SK-N-SH treated with all-trans-retinoic acid at 6 μM for 48 hours (cell line): ENCODE measurements at regions not wholly inside any gene's neighbourhood (a gene's known extent, or its start where the extent isn't known, plus 50 kb on each side); places are given as distances from the start of the nearest gene placed in this dataset.

ENCODE experiments used
- ATAC-seq: fragments of 200-7000 bp; cut with Tn5 transposase; 3 replicates; pipeline ENCODE4 v1.9.1; 2020; ENCODE audit warnings: mild to moderate bottlenecking, moderate library complexity
- ARNTL ChIP-seq: fragments of 450-650 bp; formaldehyde crosslinking; IDR thresholded peaks from 2 replicates; pipeline ENCODE4 v1.5.0; 2020; ENCODE audit warnings: low read depth, mild to moderate bottlenecking, moderate library complexity, borderline replicate concordance
- BACH2 ChIP-seq: fragments of 250-450 bp; sonication (Bioruptor Pico); IDR thresholded peaks from 2 replicates; pipeline ENCODE4 v1.9.0; 2021; ENCODE audit warnings: mild to moderate bottlenecking, borderline replicate concordance
- CSDC2 ChIP-seq: fragments of 250-450 bp; sonication (Bioruptor Pico); IDR thresholded peaks from 2 replicates; pipeline ENCODE4 v1.5.0; 2020; ENCODE audit warnings: mild to moderate bottlenecking, moderate library complexity
- ESRRG ChIP-seq: fragments of 250-450 bp; sonication (Bioruptor Pico); IDR thresholded peaks from 2 replicates; pipeline ENCODE4 v1.6.1; 2021; ENCODE audit warnings: mild to moderate bottlenecking
- ISL1 ChIP-seq: fragments of 250-450 bp; sonication (Bioruptor Pico); IDR thresholded peaks from 2 replicates; pipeline ENCODE4 v2.1.2; 2022; ENCODE audit warnings: mild to moderate bottlenecking, moderate library complexity
- OSR1 ChIP-seq: fragments of 250-450 bp; sonication (Bioruptor Pico); IDR thresholded peaks from 2 replicates; pipeline ENCODE4 v1.8.0; 2022; ENCODE audit warnings: moderate library complexity, mild to moderate bottlenecking, inconsistent platforms
- RARB ChIP-seq: fragments of 250-450 bp; sonication (Bioruptor Pico); IDR thresholded peaks from 2 replicates; pipeline ENCODE4 v1.8.0; 2021; ENCODE audit warnings: mild to moderate bottlenecking, moderate library complexity
- SNAI2 ChIP-seq: fragments of 250-450 bp; sonication (Bioruptor Pico); IDR thresholded peaks from 2 replicates; pipeline ENCODE4 v1.5.0; 2020; ENCODE audit warnings: mild to moderate bottlenecking, moderate library complexity
- TOX ChIP-seq: fragments of 250-450 bp; sonication (Bioruptor Pico); IDR thresholded peaks from 2 replicates; pipeline ENCODE4 v1.8.0; 2021; ENCODE audit warnings: mild to moderate bottlenecking, moderate library complexity, borderline replicate concordance
- ZC3H10 ChIP-seq: fragments of 250-450 bp; sonication (Bioruptor Pico); IDR thresholded peaks from 2 replicates; pipeline ENCODE4 v1.5.1; 2021; ENCODE audit warnings: mild to moderate bottlenecking, moderate library complexity
- ZFP3 ChIP-seq: fragments of 250-450 bp; sonication (Bioruptor Pico); IDR thresholded peaks from 2 replicates; pipeline ENCODE4 v1.5.0; 2020; ENCODE audit warnings: mild to moderate bottlenecking, moderate library complexity
- ZFP30 ChIP-seq: fragments of 450-650 bp; formaldehyde crosslinking; IDR thresholded peaks from 2 replicates; pipeline ENCODE4 v1.5.0; 2022; ENCODE audit warnings: mild to moderate bottlenecking, moderate library complexity
- ZNF565 ChIP-seq: fragments of 450-650 bp; formaldehyde crosslinking; conservative IDR thresholded peaks from 2 replicates; pipeline ENCODE4 v1.5.0; 2020; ENCODE audit warnings: low read depth, mild to moderate bottlenecking, moderate library complexity
- ZNF70 ChIP-seq: fragments of 450-650 bp; formaldehyde crosslinking; IDR thresholded peaks from 2 replicates; pipeline ENCODE4 v1.5.0; 2020; ENCODE audit warnings: mild to moderate bottlenecking, moderate library complexity
- ZNF8 ChIP-seq: fragments of 450-650 bp; formaldehyde crosslinking; IDR thresholded peaks from 2 replicates; pipeline ENCODE4 v1.5.0; 2020; ENCODE audit warnings: mild to moderate bottlenecking, moderate library complexity
- TF ChIP-seq, protein P1 (sequence below): fragments of 250-450 bp; sonication (Bioruptor Pico); IDR thresholded peaks from 2 replicates; pipeline ENCODE4 v1.5.1; 2021; ENCODE audit warnings: mild to moderate bottlenecking, moderate library complexity
- TF ChIP-seq, protein P2 (sequence below): fragments of 250-450 bp; sonication (Bioruptor Pico); IDR thresholded peaks from 2 replicates; pipeline ENCODE4 v1.5.0; 2020; ENCODE audit warnings: mild to moderate bottlenecking, moderate library complexity
- TF ChIP-seq, protein P3 (sequence below): fragments of 250-450 bp; sonication (Bioruptor Pico); IDR thresholded peaks from 2 replicates; pipeline ENCODE4 v1.8.0; 2021; ENCODE audit warnings: low read depth, mild to moderate bottlenecking, moderate library complexity, borderline replicate concordance
- TF ChIP-seq, protein P4 (sequence below): fragments of 250-450 bp; sonication (Bioruptor Pico); IDR thresholded peaks from 2 replicates; pipeline ENCODE4 v1.8.0; 2020; ENCODE audit warnings: mild to moderate bottlenecking, moderate library complexity, borderline replicate concordance
- TF ChIP-seq, protein P5 (sequence below): fragments of 250-450 bp; sonication (Bioruptor Pico); IDR thresholded peaks from 2 replicates; pipeline ENCODE4 v1.5.1; 2020; ENCODE audit warnings: low read depth, mild to moderate bottlenecking, moderate library complexity

DNA sequence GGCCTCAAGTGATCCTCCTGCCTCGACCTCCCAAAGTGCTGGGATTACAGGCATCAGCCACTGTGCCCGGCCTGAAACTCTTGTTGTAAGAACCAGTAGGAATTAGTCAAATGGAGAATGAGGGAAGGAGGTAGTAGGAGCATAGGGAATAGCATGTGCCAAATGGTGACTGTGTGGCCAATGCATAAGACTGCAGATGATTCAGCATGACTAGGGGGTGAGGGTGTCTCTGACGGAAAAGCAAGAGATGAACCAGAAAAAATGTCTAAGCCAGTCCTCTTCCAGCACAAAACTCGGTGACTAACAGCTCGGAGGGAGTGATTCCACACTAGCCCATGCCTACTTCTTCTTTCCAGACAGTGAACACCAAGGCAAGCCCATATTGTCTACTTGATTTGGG, 58.2 kb upstream of the DUSP21 start:
- TF ChIP-seq, protein P1, sequence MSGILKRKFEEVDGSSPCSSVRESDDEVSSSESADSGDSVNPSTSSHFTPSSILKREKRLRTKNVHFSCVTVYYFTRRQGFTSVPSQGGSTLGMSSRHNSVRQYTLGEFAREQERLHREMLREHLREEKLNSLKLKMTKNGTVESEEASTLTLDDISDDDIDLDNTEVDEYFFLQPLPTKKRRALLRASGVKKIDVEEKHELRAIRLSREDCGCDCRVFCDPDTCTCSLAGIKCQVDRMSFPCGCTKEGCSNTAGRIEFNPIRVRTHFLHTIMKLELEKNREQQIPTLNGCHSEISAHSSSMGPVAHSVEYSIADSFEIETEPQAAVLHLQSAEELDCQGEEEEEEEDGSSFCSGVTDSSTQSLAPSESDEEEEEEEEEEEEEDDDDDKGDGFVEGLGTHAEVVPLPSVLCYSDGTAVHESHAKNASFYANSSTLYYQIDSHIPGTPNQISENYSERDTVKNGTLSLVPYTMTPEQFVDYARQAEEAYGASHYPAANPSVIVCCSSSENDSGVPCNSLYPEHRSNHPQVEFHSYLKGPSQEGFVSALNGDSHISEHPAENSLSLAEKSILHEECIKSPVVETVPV (CRISPR knock-in tag), result no peak
- TF ChIP-seq ZNF70 (CRISPR knock-in tag), result no peak
- no peak for TF ChIP-seq ZNF565 (CRISPR knock-in tag)
- TF ChIP-seq ZC3H10 (CRISPR knock-in tag), result no peak
- no peak for TF ChIP-seq ZFP3 (CRISPR knock-in tag)
- TF ChIP-seq ISL1 (CRISPR knock-in tag), result no peak
- TF ChIP-seq, protein P2, sequence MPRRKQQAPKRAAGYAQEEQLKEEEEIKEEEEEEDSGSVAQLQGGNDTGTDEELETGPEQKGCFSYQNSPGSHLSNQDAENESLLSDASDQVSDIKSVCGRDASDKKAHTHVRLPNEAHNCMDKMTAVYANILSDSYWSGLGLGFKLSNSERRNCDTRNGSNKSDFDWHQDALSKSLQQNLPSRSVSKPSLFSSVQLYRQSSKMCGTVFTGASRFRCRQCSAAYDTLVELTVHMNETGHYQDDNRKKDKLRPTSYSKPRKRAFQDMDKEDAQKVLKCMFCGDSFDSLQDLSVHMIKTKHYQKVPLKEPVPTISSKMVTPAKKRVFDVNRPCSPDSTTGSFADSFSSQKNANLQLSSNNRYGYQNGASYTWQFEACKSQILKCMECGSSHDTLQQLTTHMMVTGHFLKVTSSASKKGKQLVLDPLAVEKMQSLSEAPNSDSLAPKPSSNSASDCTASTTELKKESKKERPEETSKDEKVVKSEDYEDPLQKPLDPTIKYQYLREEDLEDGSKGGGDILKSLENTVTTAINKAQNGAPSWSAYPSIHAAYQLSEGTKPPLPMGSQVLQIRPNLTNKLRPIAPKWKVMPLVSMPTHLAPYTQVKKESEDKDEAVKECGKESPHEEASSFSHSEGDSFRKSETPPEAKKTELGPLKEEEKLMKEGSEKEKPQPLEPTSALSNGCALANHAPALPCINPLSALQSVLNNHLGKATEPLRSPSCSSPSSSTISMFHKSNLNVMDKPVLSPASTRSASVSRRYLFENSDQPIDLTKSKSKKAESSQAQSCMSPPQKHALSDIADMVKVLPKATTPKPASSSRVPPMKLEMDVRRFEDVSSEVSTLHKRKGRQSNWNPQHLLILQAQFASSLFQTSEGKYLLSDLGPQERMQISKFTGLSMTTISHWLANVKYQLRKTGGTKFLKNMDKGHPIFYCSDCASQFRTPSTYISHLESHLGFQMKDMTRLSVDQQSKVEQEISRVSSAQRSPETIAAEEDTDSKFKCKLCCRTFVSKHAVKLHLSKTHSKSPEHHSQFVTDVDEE, result no peak
- no peak for TF ChIP-seq ARNTL (CRISPR knock-in tag)
- no peak for TF ChIP-seq ESRRG (CRISPR knock-in tag)
- TF ChIP-seq CSDC2 (CRISPR knock-in tag), result no peak
- TF ChIP-seq, protein P3, sequence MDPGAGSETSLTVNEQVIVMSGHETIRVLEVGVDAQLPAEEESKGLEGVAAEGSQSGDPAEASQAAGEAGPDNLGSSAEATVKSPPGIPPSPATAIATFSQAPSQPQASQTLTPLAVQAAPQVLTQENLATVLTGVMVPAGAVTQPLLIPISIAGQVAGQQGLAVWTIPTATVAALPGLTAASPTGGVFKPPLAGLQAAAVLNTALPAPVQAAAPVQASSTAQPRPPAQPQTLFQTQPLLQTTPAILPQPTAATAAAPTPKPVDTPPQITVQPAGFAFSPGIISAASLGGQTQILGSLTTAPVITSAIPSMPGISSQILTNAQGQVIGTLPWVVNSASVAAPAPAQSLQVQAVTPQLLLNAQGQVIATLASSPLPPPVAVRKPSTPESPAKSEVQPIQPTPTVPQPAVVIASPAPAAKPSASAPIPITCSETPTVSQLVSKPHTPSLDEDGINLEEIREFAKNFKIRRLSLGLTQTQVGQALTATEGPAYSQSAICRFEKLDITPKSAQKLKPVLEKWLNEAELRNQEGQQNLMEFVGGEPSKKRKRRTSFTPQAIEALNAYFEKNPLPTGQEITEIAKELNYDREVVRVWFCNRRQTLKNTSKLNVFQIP (CRISPR knock-in tag), result no peak
- TF ChIP-seq ZFP30 (CRISPR knock-in tag), result no peak
- no peak for TF ChIP-seq BACH2 (CRISPR knock-in tag)
- TF ChIP-seq RARB (CRISPR knock-in tag), result no peak
- TF ChIP-seq, protein P4, sequence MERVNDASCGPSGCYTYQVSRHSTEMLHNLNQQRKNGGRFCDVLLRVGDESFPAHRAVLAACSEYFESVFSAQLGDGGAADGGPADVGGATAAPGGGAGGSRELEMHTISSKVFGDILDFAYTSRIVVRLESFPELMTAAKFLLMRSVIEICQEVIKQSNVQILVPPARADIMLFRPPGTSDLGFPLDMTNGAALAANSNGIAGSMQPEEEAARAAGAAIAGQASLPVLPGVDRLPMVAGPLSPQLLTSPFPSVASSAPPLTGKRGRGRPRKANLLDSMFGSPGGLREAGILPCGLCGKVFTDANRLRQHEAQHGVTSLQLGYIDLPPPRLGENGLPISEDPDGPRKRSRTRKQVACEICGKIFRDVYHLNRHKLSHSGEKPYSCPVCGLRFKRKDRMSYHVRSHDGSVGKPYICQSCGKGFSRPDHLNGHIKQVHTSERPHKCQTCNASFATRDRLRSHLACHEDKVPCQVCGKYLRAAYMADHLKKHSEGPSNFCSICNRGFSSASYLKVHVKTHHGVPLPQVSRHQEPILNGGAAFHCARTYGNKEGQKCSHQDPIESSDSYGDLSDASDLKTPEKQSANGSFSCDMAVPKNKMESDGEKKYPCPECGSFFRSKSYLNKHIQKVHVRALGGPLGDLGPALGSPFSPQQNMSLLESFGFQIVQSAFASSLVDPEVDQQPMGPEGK (CRISPR knock-in tag), result no peak
- TF ChIP-seq, protein P5, sequence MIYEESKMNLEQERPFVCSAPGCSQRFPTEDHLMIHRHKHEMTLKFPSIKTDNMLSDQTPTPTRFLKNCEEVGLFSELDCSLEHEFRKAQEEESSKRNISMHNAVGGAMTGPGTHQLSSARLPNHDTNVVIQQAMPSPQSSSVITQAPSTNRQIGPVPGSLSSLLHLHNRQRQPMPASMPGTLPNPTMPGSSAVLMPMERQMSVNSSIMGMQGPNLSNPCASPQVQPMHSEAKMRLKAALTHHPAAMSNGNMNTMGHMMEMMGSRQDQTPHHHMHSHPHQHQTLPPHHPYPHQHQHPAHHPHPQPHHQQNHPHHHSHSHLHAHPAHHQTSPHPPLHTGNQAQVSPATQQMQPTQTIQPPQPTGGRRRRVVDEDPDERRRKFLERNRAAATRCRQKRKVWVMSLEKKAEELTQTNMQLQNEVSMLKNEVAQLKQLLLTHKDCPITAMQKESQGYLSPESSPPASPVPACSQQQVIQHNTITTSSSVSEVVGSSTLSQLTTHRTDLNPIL, result no peak
- TF ChIP-seq TOX, result no peak
- no peak for TF ChIP-seq SNAI2 (CRISPR knock-in tag)
- peak; percentile 61; the same call in 2 of the 3 replicates for ATAC-seq

DNA sequence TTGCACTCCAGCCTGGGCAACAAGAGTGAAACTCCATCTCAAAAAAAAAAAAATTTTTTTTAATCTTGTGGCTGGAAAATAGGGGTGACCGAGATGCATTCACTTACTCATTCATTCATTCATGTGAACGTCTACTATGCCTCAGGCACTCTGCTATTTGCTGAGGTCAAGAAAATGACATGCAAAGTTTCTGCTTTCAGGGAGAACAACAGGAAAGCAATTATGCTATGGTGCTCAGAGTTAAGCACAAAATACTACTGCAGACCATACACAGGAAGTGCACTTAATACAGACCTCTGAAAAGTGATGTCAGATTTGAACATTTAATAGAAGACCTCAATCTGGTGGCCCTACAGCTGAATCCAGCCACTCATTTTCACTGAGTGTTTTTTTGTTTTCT, 59.6 kb upstream of the DUSP21 start:
- no peak for TF ChIP-seq ZNF565 (CRISPR knock-in tag)
- no peak for TF ChIP-seq ESRRG (CRISPR knock-in tag)
- TF ChIP-seq OSR1 (CRISPR knock-in tag), result no peak
- TF ChIP-seq ZNF8 (CRISPR knock-in tag), result no peak
- no peak for TF ChIP-seq ARNTL (CRISPR knock-in tag)
- TF ChIP-seq, protein P3 (CRISPR knock-in tag), result no peak
- TF ChIP-seq ISL1 (CRISPR knock-in tag), result no peak
- TF ChIP-seq, protein P1 (CRISPR knock-in tag), result no peak
- TF ChIP-seq, protein P5, result no peak
- TF ChIP-seq RARB (CRISPR knock-in tag), result no peak
- TF ChIP-seq ZC3H10 (CRISPR knock-in tag), result no peak
- TF ChIP-seq ZNF70 (CRISPR knock-in tag), result no peak
- TF ChIP-seq SNAI2 (CRISPR knock-in tag), result no peak
- TF ChIP-seq, protein P2, result no peak
- ATAC-seq, result no peak
